ENCODE measurements at regions not wholly inside any gene's neighbourhood (a gene's known extent, or its start where the extent isn't known, plus 50 kb on each side); places are given as distances from the start of the nearest gene placed in this dataset.
"Not testable (repeated sequence)": the region's sequence is repeated elsewhere in the genome, so short reads cannot be mapped to it uniquely, and the experiment has no call there.

- intact Hi-C loops (cut with DNase I) = no loop called here
- no peak for DNase-seq (ENCODE audit: low spot score)
- ATAC-seq = no peak
These were observed 1352.7 kb upstream of the TMEM132C start for GRCh38 chr12:126914170-126914793.

- ATAC-seq (no peak), DNase-seq (ENCODE audit: low spot score) (no peak)
- intact Hi-C loops (cut with DNase I) = no loop called here
These were observed 1351.7 kb upstream of the TMEM132C start for GRCh38 chr12:126915309-126915708.

- ATAC-seq = no peak
- intact Hi-C loops (cut with DNase I) = no loop called here
- no peak for DNase-seq (ENCODE audit: low spot score)
These were observed 1340.9 kb upstream of the TMEM132C start for GRCh38 chr12:126926023-126926594.

GRCh38 chr12:126930234-126930633 lies 1336.7 kb upstream of the TMEM132C start:
- DNase-seq (ENCODE audit: low spot score) (no peak), ATAC-seq (no peak)
- intact Hi-C loops (cut with DNase I) = no loop called here

GRCh38 chr12:126932156-126932555 lies 1334.8 kb upstream of the TMEM132C start:
- ATAC-seq (no peak), DNase-seq (ENCODE audit: low spot score) (no peak)
- intact Hi-C loops (cut with DNase I) = no loop called here

- no peak for ATAC-seq
- DNase-seq (ENCODE audit: low spot score) = no peak
- intact Hi-C loops (cut with DNase I) = no loop called here
These were observed 1331.5 kb upstream of the TMEM132C start for GRCh38 chr12:126935435-126935834.

GRCh38 chr12:126936181-126936851 lies 1330.7 kb upstream of the TMEM132C start:
- no peak for ATAC-seq
- DNase-seq (ENCODE audit: low spot score) = no peak

GRCh38 chr12:126937431-126937830 lies 1329.5 kb upstream of the TMEM132C start:
- DNase-seq (ENCODE audit: low spot score) = no peak
- intact Hi-C loops (cut with DNase I) = no loop called here

More at GRCh38 chr12:126936181-126936851, 1330.7 kb upstream of the TMEM132C start:
- intact Hi-C loops (cut with DNase I) = no loop called here

GRCh38 chr12:126944684-126945083 lies 1322.3 kb upstream of the TMEM132C start:
- intact Hi-C loops (cut with DNase I) = no loop called here
- DNase-seq (ENCODE audit: low spot score) (no peak), ATAC-seq (no peak)

More at GRCh38 chr12:126937431-126937830, 1329.5 kb upstream of the TMEM132C start:
- ATAC-seq = no peak

GRCh38 chr12:126946958-126947357 lies 1320.0 kb upstream of the TMEM132C start:
- ATAC-seq; DNase-seq (ENCODE audit: low spot score); intact Hi-C loops (cut with DNase I): not testable (repeated sequence)

GRCh38 chr12:126949558-126949957 lies 1317.4 kb upstream of the TMEM132C start:
- DNase-seq (ENCODE audit: low spot score) (no peak), ATAC-seq (no peak)
- intact Hi-C loops (cut with DNase I) = no loop called here

- ATAC-seq = no peak
- DNase-seq (ENCODE audit: low spot score) = no peak
- intact Hi-C loops (cut with DNase I) = no loop called here
These were observed 1316.7 kb upstream of the TMEM132C start for GRCh38 chr12:126950266-126950665.

GRCh38 chr12:126952096-126953007 lies 1314.6 kb upstream of the TMEM132C start:
- DNase-seq (ENCODE audit: low spot score) (no peak), ATAC-seq (no peak)
- intact Hi-C loops (cut with DNase I) = no loop called here

- ATAC-seq (no peak), DNase-seq (ENCODE audit: low spot score) (no peak)
- intact Hi-C loops (cut with DNase I) = no loop called here
These were observed 1313.5 kb upstream of the TMEM132C start for GRCh38 chr12:126953365-126953889.

- ATAC-seq (no peak), DNase-seq (ENCODE audit: low spot score) (no peak)
- intact Hi-C loops (cut with DNase I) = no loop called here
These were observed 1306.7 kb upstream of the TMEM132C start for GRCh38 chr12:126960221-126960620.

- intact Hi-C loops (cut with DNase I) = no loop called here
- ATAC-seq (no peak), DNase-seq (ENCODE audit: low spot score) (no peak)
These were observed 1306.3 kb upstream of the TMEM132C start for GRCh38 chr12:126960709-126961108.

GRCh38 chr12:126963825-126964224 lies 1303.1 kb upstream of the TMEM132C start:
- intact Hi-C loops (cut with DNase I) = no loop called here
- DNase-seq (ENCODE audit: low spot score) = no peak
- ATAC-seq = no peak

GRCh38 chr12:126966498-126966897 lies 1300.5 kb upstream of the TMEM132C start:
- intact Hi-C loops (cut with DNase I) = no loop called here
- DNase-seq (ENCODE audit: low spot score) (no peak), ATAC-seq (no peak)

- no peak for DNase-seq (ENCODE audit: low spot score)
- intact Hi-C loops (cut with DNase I) = no loop called here
- no peak for ATAC-seq
These were observed 1299.8 kb upstream of the TMEM132C start for GRCh38 chr12:126967152-126967551.

All from sciatic nerve (tissue), 2 donors.